ENCODE measurements at regions not wholly inside any gene's neighbourhood (a gene's known extent, or its start where the extent isn't known, plus 50 kb on each side); places are given as distances from the start of the nearest gene placed in this dataset.

- DNase-seq = no peak
- Histone ChIP-seq H4K20me1 (ENCODE audit: insufficient read depth, low read length) (no peaks in the 10 kb centered on the region), H3K36me3 (replicated peaks in 1 of 2; ENCODE audit: control insufficient read depth in 1 of 2, insufficient read depth in 2 of 2, low read length in 2 of 2) (no peaks in the 10 kb centered on the region), H2AFZ (ENCODE audit: insufficient read depth, low read depth, low read length, poor library complexity, severe bottlenecking) (no peak overlapping the region), H3K9me3 (replicated peaks in 1 of 2; ENCODE audit: control insufficient read depth in 1 of 2, insufficient read depth in 1 of 2, low read length in 2 of 2) (peaks cover 0 to 5% of the 10 kb centered on the region in 2 donors), H3K4me1 (ENCODE audit: control insufficient read depth in 1 of 2, insufficient read depth in 2 of 2, low read length in 2 of 2) (no peaks in the 10 kb centered on the region), H3K27ac (ENCODE audit: low read depth in 1 of 2, low read length in 2 of 2) (no peak overlapping the region), H3K9ac (ENCODE audit: insufficient read depth, low read length, poor library complexity, severe bottlenecking) (no peak overlapping the region), H3K4me2 (replicated peaks; ENCODE audit: extremely low read depth, low read length, poor library complexity, severe bottlenecking) (no peak overlapping the region), H3K79me2 (ENCODE audit: insufficient read depth, low read length) (no peaks in the 10 kb centered on the region), H3K27me3 (ENCODE audit: control insufficient read depth in 2 of 2, insufficient read depth in 2 of 2, low read length in 2 of 2) (no peaks in the 10 kb centered on the region), H3K4me3 (replicated peaks in 1 of 3; ENCODE audit: low read depth in 2 of 3, low read length in 3 of 3) (no peak overlapping the region)
- no peak for TF ChIP-seq CTCF (IDR thresholded peaks at IDR 0.05)
- intact Hi-C loops (cut with micrococcal nuclease) = no loop called here
- Mint-ChIP-seq H3K4me3 (no peak overlapping the region), H3K27ac (no peak overlapping the region), H3K9me3 (peaks cover 0 to 8% (median 6%) of the 10 kb centered on the region in 7 donors), H3K36me3 (no peaks in the 10 kb centered on the region), H3K27me3 (ENCODE audit: low read depth in 3 of 3) (no peaks in the 10 kb centered on the region), H3K4me1 (no peaks in the 10 kb centered on the region)
Observed at GRCh38 chr2:49241501-49241900, 87.2 kb upstream of the FSHR start.

- no peak overlapping the region for H3K9ac ChIP-seq (ENCODE audit: insufficient read depth, low read length, poor library complexity, severe bottlenecking)
- H3K79me2 ChIP-seq (ENCODE audit: insufficient read depth, low read length) = no peaks in the 10 kb centered on the region
- no peak for TF ChIP-seq CTCF (IDR thresholded peaks at IDR 0.05)
- H3K9me3 ChIP-seq (replicated peaks in 1 of 2; ENCODE audit: control insufficient read depth in 1 of 2, insufficient read depth in 1 of 2, low read length in 2 of 2) = peaks cover 0 to 5% of the 10 kb centered on the region in 2 donors
- no peak overlapping the region for H3K4me2 ChIP-seq (replicated peaks; ENCODE audit: extremely low read depth, low read length, poor library complexity, severe bottlenecking)
- Mint-ChIP-seq H3K27ac (no peak overlapping the region), H3K27me3 (ENCODE audit: low read depth in 3 of 3) (no peaks in the 10 kb centered on the region), H3K4me3 (no peak overlapping the region), H3K4me1 (no peaks in the 10 kb centered on the region), H3K9me3 (peaks cover 0 to 8% (median 4%) of the 10 kb centered on the region in 7 donors), H3K36me3 (no peaks in the 10 kb centered on the region)
- WGBS (ENCODE audit: insufficient coverage) = 20% methylated on average over 1 of the region's 3 CpGs
- intact Hi-C loops (cut with micrococcal nuclease) = no loop called here
- H2AFZ ChIP-seq (ENCODE audit: insufficient read depth, low read depth, low read length, poor library complexity, severe bottlenecking) = no peak overlapping the region
- no peaks in the 10 kb centered on the region for H4K20me1 ChIP-seq (ENCODE audit: insufficient read depth, low read length)
- no peaks in the 10 kb centered on the region for H3K4me1 ChIP-seq (ENCODE audit: control insufficient read depth in 1 of 2, insufficient read depth in 2 of 2, low read length in 2 of 2)
- no peak overlapping the region for H3K27ac ChIP-seq (ENCODE audit: low read depth in 1 of 2, low read length in 2 of 2)
- no peak for DNase-seq
- no peaks in the 10 kb centered on the region for H3K36me3 ChIP-seq (replicated peaks in 1 of 2; ENCODE audit: control insufficient read depth in 1 of 2, insufficient read depth in 2 of 2, low read length in 2 of 2)
- no peaks in the 10 kb centered on the region for H3K27me3 ChIP-seq (ENCODE audit: control insufficient read depth in 2 of 2, insufficient read depth in 2 of 2, low read length in 2 of 2)
- H3K4me3 ChIP-seq (replicated peaks in 1 of 3; ENCODE audit: low read depth in 2 of 3, low read length in 3 of 3) = no peak overlapping the region
Observed at GRCh38 chr2:49240608-49241007, 86.3 kb upstream of the FSHR start.

All from CD14-positive monocyte (primary cell).